Glomerular visceral epithelial cell (primary cell): ENCODE measurements at regions not wholly inside any gene's neighbourhood (a gene's known extent, or its start where the extent isn't known, plus 50 kb on each side); places are given as distances from the start of the nearest gene placed in this dataset.
"Not testable (repeated sequence)": the region's sequence is repeated elsewhere in the genome, so short reads cannot be mapped to it uniquely, and the experiment has no call there.

Experiments
- DNase-seq: peaks from one replicate; pipeline ENCODE4 v3.0.0-alpha.2; 2016; ENCODE audit errors: extremely low spot score

- DNase-seq: no peak
Observed at GRCh38 chr9:32886021-32886420, 102.7 kb downstream of the TMEM215 start.

GRCh38 chr9:32894485-32894884, 106.9 kb downstream of the APTX start:
- DNase-seq: not testable (repeated sequence)

GRCh38 chr9:32899181-32899580, 102.2 kb downstream of the APTX start:
- no peak for DNase-seq

- no peak for DNase-seq
Observed at GRCh38 chr9:32899761-32900160, 101.7 kb downstream of the APTX start.

- DNase-seq: no peak
Observed at GRCh38 chr9:32906213-32906612, 95.2 kb downstream of the APTX start.

GRCh38 chr9:32915802-32916201, 85.6 kb downstream of the APTX start:
- no peak for DNase-seq

GRCh38 chr9:32918628-32919027, 82.8 kb downstream of the APTX start:
- no peak for DNase-seq
